Stomach (tissue), 8 donors: ENCODE measurements at regions not wholly inside any gene's neighbourhood (a gene's known extent, or its start where the extent isn't known, plus 50 kb on each side); places are given as distances from the start of the nearest gene placed in this dataset.

Source experiments
- DNase-seq, 2 donors: peaks; one replicate each; pipeline versions ENCODE4 v3.0.0 to v3.0.0-alpha.2; 2013 to 2019
- H3K27ac ChIP-seq, 5 donors: fragments of 200-600 bp in 4 of 5; sonication (generic) in 4 of 5; one replicate each; pipeline ENCODE4 v1.5.1; 2013 to 2019; ENCODE audit warnings: mild to moderate bottlenecking in 1 of 5, moderate library complexity in 1 of 5
- H3K27me3 ChIP-seq, 3 donors: fragments of 200-600 bp; sonication (generic); one replicate each; pipeline ENCODE4 v1.5.1; 2017 to 2019; ENCODE audit warnings: mixed run types in 1 of 3
- H3K36me3 ChIP-seq, 4 donors: fragments of 200-600 bp; sonication (generic); 1 replicate in 3 of 4; 2 replicates in 1 of 4; pipeline ENCODE4 v1.5.1; 2016 to 2019
- H3K4me1 ChIP-seq, 4 donors: fragments of 200-600 bp; sonication (generic); one replicate each; pipeline ENCODE4 v1.5.1; 2016 to 2019
- H3K4me3 ChIP-seq, 4 donors: fragments of 200-600 bp; sonication (generic) in 3 of 4; one replicate each; pipeline ENCODE4 v1.5.1; 2016 to 2019; ENCODE audit warnings: mild to moderate bottlenecking in 1 of 4
- H3K9me3 ChIP-seq, 4 donors: fragments of 200-600 bp; sonication (generic); one replicate each; pipeline ENCODE4 v1.5.1; 2016 to 2019
- EP300 ChIP-seq: sonication (generic); formaldehyde crosslinking; IDR thresholded peaks from one replicate; pipeline ENCODE4 v1.6.1; 2017; ENCODE audit warnings: antibody characterized with exemption
- POLR2A ChIP-seq, 4 donors: fragments of 450-650 bp; IDR thresholded peaks; one replicate each; pipeline ENCODE4 v1.6.1; 2016; ENCODE audit warnings: antibody characterized with exemption in 4 of 4, control low read depth in 2 of 4, mild to moderate bottlenecking in 1 of 4, moderate library complexity in 1 of 4
- POLR2AphosphoS5 ChIP-seq, 3 donors: sonication (generic); formaldehyde crosslinking; IDR thresholded peaks; one replicate each; pipeline ENCODE4 v1.6.1; 2016; ENCODE audit warnings: antibody characterized with exemption in 3 of 3
- WGBS, 5 donors: extraction: QIAGEN DNeasy Blood & Tissue Kit in 3 of 5; methylation state at CpG; one replicate each; pipeline versions ENCODE4 v1.1.5 to v1.1.7; 2013 to 2018; 5-methylcytosine and 5-hydroxymethylcytosine counted together
- intact Hi-C: fragments of 100-400 bp; cut with DNase I; formaldehyde crosslinking; loops from one replicate; pipeline ENCODE4 v1.15.1; 2023; ENCODE audit warnings: low total_unique reads
- TF ChIP-seq, protein P1 (sequence below), 7 experiments: fragments of 450-650 bp in 4 of 7; fragments of 200-600 bp in 3 of 7; sonication (generic) in 3 of 7; IDR thresholded peaks; one replicate each; pipeline ENCODE4 v1.5.1; 2016 to 2019; ENCODE audit warnings: antibody characterized with exemption in 7 of 7, control low read depth in 2 of 7, mild to moderate bottlenecking in 1 of 7
- donor health status: healthy with polysubstance abuse.
- donor health status: Bipolar disorder and iron deficiency.
- donor health status: healthy.

DNA sequence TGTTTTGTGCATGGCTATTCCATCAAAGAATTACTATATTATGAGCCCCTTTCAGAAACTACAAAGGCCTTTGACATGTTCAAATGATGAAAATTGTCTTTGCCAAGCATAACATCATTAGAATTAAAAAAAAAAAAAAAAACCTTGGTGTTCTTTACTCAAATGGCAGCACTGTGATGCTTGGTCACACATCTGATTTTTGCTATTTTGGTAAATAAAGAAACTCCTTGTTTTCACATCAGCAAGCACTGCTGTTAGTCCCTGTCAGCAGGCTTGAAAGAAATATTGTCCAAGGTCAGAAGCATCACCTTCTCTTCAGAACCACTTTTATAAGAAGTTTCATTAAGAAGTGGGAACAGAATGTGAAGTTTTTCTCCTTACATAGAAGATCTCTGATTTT, 537.3 kb downstream of the MFSD1 start:
- H3K27me3 ChIP-seq = no peaks in the 10 kb centered on the region
- H3K36me3 ChIP-seq = no peaks in the 10 kb centered on the region
- no peak overlapping the region for H3K27ac ChIP-seq
- peaks cover 0 to 9% (median 7%) of the 10 kb centered on the region in 4 donors for H3K9me3 ChIP-seq
- no peak overlapping the region for H3K4me3 ChIP-seq
- DNase-seq = no peak
- TF ChIP-seq EP300 = no peak
- TF ChIP-seq, protein P1, sequence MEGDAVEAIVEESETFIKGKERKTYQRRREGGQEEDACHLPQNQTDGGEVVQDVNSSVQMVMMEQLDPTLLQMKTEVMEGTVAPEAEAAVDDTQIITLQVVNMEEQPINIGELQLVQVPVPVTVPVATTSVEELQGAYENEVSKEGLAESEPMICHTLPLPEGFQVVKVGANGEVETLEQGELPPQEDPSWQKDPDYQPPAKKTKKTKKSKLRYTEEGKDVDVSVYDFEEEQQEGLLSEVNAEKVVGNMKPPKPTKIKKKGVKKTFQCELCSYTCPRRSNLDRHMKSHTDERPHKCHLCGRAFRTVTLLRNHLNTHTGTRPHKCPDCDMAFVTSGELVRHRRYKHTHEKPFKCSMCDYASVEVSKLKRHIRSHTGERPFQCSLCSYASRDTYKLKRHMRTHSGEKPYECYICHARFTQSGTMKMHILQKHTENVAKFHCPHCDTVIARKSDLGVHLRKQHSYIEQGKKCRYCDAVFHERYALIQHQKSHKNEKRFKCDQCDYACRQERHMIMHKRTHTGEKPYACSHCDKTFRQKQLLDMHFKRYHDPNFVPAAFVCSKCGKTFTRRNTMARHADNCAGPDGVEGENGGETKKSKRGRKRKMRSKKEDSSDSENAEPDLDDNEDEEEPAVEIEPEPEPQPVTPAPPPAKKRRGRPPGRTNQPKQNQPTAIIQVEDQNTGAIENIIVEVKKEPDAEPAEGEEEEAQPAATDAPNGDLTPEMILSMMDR (IDR thresholded peaks at IDR 0.05) = no peak
- H3K4me1 ChIP-seq = no peaks in the 10 kb centered on the region
- intact Hi-C loops = no loop called here

DNA sequence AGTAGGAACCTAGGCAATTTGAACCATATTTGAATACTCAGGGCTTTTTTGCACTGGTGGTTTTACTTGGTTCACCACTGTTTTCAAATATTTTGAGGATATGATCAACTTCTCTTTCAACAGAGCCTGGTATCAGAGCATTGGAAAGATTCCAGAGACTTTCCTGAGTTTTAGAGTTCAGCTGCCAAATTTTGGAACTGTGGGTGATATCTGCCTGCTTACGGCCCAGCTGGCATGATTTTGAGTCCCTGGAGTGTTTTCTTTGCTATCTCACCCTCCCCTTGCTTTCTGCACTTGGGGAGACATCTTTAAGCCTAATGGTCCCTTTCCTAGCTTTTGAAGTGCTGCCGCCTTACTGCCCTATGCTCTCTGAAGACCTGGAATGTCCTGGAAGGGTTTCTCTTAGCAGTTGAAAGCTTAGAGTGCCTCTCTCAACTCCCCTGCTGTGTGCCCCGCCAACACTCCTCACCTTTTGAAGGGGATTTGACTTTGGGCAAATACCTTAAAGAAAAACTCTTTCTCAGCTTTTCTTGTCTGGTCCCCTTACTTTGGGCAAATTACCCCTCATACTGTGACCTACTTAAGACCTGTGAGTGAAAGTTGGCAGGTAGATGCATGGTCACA, 539.1 kb downstream of the MFSD1 start:
- H3K4me3 ChIP-seq = no peak overlapping the region
- H3K27ac ChIP-seq = no peak overlapping the region
- intact Hi-C loops = no loop called here
- H3K9me3 ChIP-seq = peaks cover 0 to 9% (median 7%) of the 10 kb centered on the region in 4 donors
- no peak for DNase-seq
- no peaks in the 10 kb centered on the region for H3K4me1 ChIP-seq
- no peaks in the 10 kb centered on the region for H3K36me3 ChIP-seq
- H3K27me3 ChIP-seq = no peaks in the 10 kb centered on the region
- 38 to 50% (median 43%) methylated on average over 3 of the region's 3 CpGs for WGBS, 5 donors
- TF ChIP-seq EP300 (no peak), POLR2A (IDR thresholded peaks at IDR 0.05) (no peak), POLR2AphosphoS5 (IDR thresholded peaks at IDR 0.05) (no peak)
- TF ChIP-seq, protein P1 (IDR thresholded peaks at IDR 0.05) = no peak

DNA sequence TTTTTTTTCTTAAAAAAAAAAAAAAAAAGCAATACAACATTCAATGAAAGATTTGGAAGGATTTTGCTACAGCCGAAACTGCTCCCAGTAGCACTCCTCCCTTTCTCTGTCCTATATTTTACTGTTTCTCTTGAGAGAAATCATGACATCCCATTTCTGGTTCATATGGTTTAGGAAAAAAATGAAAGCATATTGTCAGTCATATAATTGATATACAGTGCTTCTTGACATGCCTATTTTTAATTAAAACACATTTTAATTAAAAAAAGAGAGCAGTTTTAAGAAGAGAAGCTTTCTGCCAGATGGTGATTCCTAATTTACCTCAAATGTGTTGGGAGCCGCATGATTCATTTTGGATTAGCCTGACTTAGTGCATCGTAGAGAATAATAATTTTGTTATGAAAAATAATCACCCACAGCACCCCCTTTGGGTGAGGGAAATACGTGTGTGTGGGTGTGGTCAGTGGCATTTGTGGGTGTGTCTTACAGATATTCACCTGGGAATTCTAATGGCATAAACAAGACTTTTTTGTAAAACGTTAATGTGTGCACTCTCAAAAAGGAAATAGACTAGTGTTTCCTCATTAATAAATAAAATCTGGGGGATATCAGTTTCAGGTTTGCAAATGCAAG, 544.5 kb downstream of the MFSD1 start:
- no peak for DNase-seq
- 68 to 76% (median 75%) methylated on average over 5 of the region's 5 CpGs for WGBS, 5 donors
- intact Hi-C loops = no loop called here
- Histone ChIP-seq H3K36me3 (no peaks in the 10 kb centered on the region), H3K4me3 (no peak overlapping the region), H3K4me1 (no peaks in the 10 kb centered on the region), H3K27me3 (no peaks in the 10 kb centered on the region), H3K9me3 (no peaks in the 10 kb centered on the region), H3K27ac (no peak overlapping the region)
- TF ChIP-seq POLR2A (IDR thresholded peaks at IDR 0.05) = no peak
- TF ChIP-seq, protein P1 (IDR thresholded peaks at IDR 0.05) = no peak
- TF ChIP-seq POLR2AphosphoS5 (IDR thresholded peaks at IDR 0.05) = no peak
- no peak for TF ChIP-seq EP300

DNA sequence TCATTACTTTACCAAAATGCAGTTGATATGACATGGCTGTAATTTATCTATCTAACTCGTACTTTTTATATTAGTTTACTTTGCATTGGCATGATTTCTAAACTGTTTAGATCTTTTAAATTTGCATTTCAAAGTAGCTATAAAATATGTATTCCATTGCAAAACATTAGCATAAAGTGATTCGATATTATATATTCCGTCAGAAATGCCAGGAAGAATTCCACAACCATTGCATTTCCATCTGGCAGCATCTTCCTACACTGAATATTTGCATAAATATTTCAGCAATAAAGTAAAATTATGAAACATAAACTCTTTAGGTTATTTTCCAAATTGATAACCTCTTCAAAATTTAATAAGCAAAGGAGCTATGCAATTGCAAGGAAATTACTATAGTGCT, 546.6 kb downstream of the MFSD1 start:
- Histone ChIP-seq H3K27me3 (peaks cover 0 to 4% (median 0%) of the 10 kb centered on the region in 3 donors), H3K27ac (no peak overlapping the region), H3K36me3 (no peaks in the 10 kb centered on the region), H3K4me1 (no peaks in the 10 kb centered on the region), H3K4me3 (no peak overlapping the region), H3K9me3 (no peaks in the 10 kb centered on the region)
- DNase-seq = no peak
- TF ChIP-seq, protein P1 (IDR thresholded peaks at IDR 0.05) = no peak
- TF ChIP-seq POLR2A (IDR thresholded peaks at IDR 0.05) (no peak), POLR2AphosphoS5 (IDR thresholded peaks at IDR 0.05) (no peak), EP300 (no peak)
- intact Hi-C loops = no loop called here
- WGBS, 5 donors = 71 to 81% (median 75%) methylated on average over 3 of the region's 3 CpGs
